ENCODE measurements at regions not wholly inside any gene's neighbourhood (a gene's known extent, or its start where the extent isn't known, plus 50 kb on each side); places are given as distances from the start of the nearest gene placed in this dataset.

- TF ChIP-seq CTCF (IDR thresholded peaks at IDR 0.05) (no peak), POLR2A (IDR thresholded peaks at IDR 0.05) (no peak), EP300 (IDR thresholded peaks at IDR 0.05) (no peak), POLR2AphosphoS5 (IDR thresholded peaks at IDR 0.05) (no peak)
Measured at GRCh38 chr4:36702245-36702644, 420.8 kb downstream of the DTHD1 start.

Data from stomach (tissue), 4 donors.